SK-N-SH (cell line): ENCODE measurements at regions not wholly inside any gene's neighbourhood (a gene's known extent, or its start where the extent isn't known, plus 50 kb on each side); places are given as distances from the start of the nearest gene placed in this dataset.

Experiments used
- CTCF ChIA-PET: fragments of 300-600, 350-600 bp; formaldehyde crosslinking; extraction: SDS; loops from one replicate; lab custom pipeline; 2021; lab: Yijun Ruan, JAX
- POLR2A ChIA-PET: fragments of 350-600 bp; sonication (Branson Sonifier 250); formaldehyde crosslinking; extraction: SDS; loops from one replicate; lab custom pipeline; 2020; ENCODE audit warnings: antibody characterized with exemption, inconsistent platforms; lab: Yijun Ruan, JAX
- DNase-seq: peaks from one replicate; pipeline ENCODE4 v3.0.0; 2012
- H2AFZ ChIP-seq: fragments of 200-600 bp; sonication (generic); 2 replicates; pipeline ENCODE4 v1.8.1; 2016; ENCODE audit warnings: antibody characterized with exemption, mild to moderate bottlenecking, low read depth
- H3F3A ChIP-seq: fragments of 200-600 bp; sonication (generic); replicated peaks from 2 replicates; pipeline ENCODE3; 2016; ENCODE audit warnings: antibody characterized with exemption, mild to moderate bottlenecking; ENCODE audit not compliant: insufficient read depth
- H3K27ac ChIP-seq, 2 experiments: fragments of 200-500 bp in 1 of 2; fragments of 200-600 bp in 1 of 2; sonication (Bioruptor generic) in 1 of 2; sonication (generic), shearing (Covaris generic) in 1 of 2; 2 replicates each; pipeline versions ENCODE4 v1.5.1 to v1.6.1; 2014 to 2016; ENCODE audit warnings: low read depth in 2 of 2, inconsistent platforms in 1 of 2, low read length in 1 of 2, mild to moderate bottlenecking in 1 of 2, mixed read lengths in 1 of 2
- H3K27me3 ChIP-seq: fragments of 200-600 bp; sonication (generic), shearing (Covaris generic); 2 replicates; pipeline ENCODE4 v1.6.1; 2016; ENCODE audit warnings: mixed run types; ENCODE audit not compliant: insufficient read depth
- H3K36me3 ChIP-seq, 2 experiments: fragments of 200-500 bp in 1 of 2; fragments of 200-600 bp in 1 of 2; sonication (Bioruptor generic) in 1 of 2; sonication (generic) in 1 of 2; replicated peaks in 1 of 2; 2 replicates each; pipeline versions ENCODE3 to v1.5.1; 2014 to 2016; ENCODE audit warnings: low read length in 1 of 2, mild to moderate bottlenecking in 1 of 2; ENCODE audit not compliant: insufficient read depth in 2 of 2, control insufficient read depth in 1 of 2
- H3K4me1 ChIP-seq, 2 experiments: fragments of 200-500 bp in 1 of 2; fragments of 200-600 bp in 1 of 2; sonication (Bioruptor generic) in 1 of 2; sonication (generic), shearing (Covaris generic) in 1 of 2; 2 replicates each; pipeline versions ENCODE4 v1.5.1 to v1.6.1; 2014 to 2016; ENCODE audit warnings: low read depth in 1 of 2, low read length in 1 of 2, mixed run types in 1 of 2; ENCODE audit not compliant: insufficient read depth in 2 of 2, control insufficient read depth in 1 of 2
- H3K4me2 ChIP-seq: fragments of 200-600 bp; sonication (generic), shearing (Covaris generic); 2 replicates; pipeline ENCODE4 v1.6.1; 2017; ENCODE audit warnings: mixed run types
- H3K4me3 ChIP-seq, 2 experiments: fragments of 200-500 bp in 1 of 2; fragments of 200-600 bp in 1 of 2; sonication (Bioruptor generic) in 1 of 2; sonication (generic), shearing (Covaris generic) in 1 of 2; 2 replicates each; pipeline versions ENCODE4 v1.5.1 to v1.8.1; 2014 to 2016; ENCODE audit warnings: low read depth in 2 of 2, inconsistent platforms in 1 of 2, low read length in 1 of 2, mild to moderate bottlenecking in 1 of 2, mixed read lengths in 1 of 2, moderate library complexity in 1 of 2
- H3K79me2 ChIP-seq: fragments of 200-600 bp; sonication (generic); 2 replicates; pipeline ENCODE4 v1.8.1; 2017; ENCODE audit warnings: mild to moderate bottlenecking; ENCODE audit not compliant: insufficient read depth
- H3K9ac ChIP-seq: fragments of 200-600 bp; sonication (generic); 2 replicates; pipeline ENCODE4 v1.6.1; 2017; ENCODE audit warnings: mixed run types
- H3K9me2 ChIP-seq: fragments of 200-600 bp; sonication (generic); 2 replicates; pipeline ENCODE4 v1.6.1; 2017; ENCODE audit warnings: mixed run types
- H3K9me3 ChIP-seq: fragments of 200-600 bp; sonication (generic); 2 replicates; pipeline ENCODE4 v1.6.1; 2017; ENCODE audit warnings: mixed run types, mild to moderate bottlenecking, moderate library complexity
- H4K20me1 ChIP-seq: fragments of 200-600 bp; sonication (generic); 2 replicates; pipeline ENCODE4 v1.6.1; 2017; ENCODE audit warnings: mild to moderate bottlenecking, mixed run types; ENCODE audit not compliant: insufficient read depth
- CHD2 ChIP-seq: fragments of 150-350 bp; IDR thresholded peaks from 2 replicates; pipeline ENCODE4 v1.6.1; 2018; ENCODE audit warnings: low read length; ENCODE audit not compliant: partially characterized antibody
- FOSL2 ChIP-seq: IDR thresholded peaks from 2 replicates; pipeline ENCODE4 v1.4.0; 2012; ENCODE audit warnings: low read depth, mild to moderate bottlenecking, moderate library complexity, borderline replicate concordance
- FOXJ3 ChIP-seq: sonication (generic); formaldehyde crosslinking; IDR thresholded peaks from 2 replicates; pipeline ENCODE4 v1.5.1; 2020; ENCODE audit warnings: mild to moderate bottlenecking, missing genetic modification reagents
- IRF3 ChIP-seq: fragments of 150-350 bp; IDR thresholded peaks from 2 replicates; pipeline ENCODE4 v1.6.1; 2016; ENCODE audit warnings: mild to moderate bottlenecking, low read depth, low read length
- MEF2A ChIP-seq: IDR thresholded peaks from 2 replicates; pipeline ENCODE4 v1.4.0; 2012; ENCODE audit warnings: low read depth, borderline replicate concordance
- MXI1 ChIP-seq: IDR thresholded peaks from 2 replicates; pipeline ENCODE4 v1.6.1; 2012; ENCODE audit warnings: mild to moderate bottlenecking, low read depth, low read length, improper control_type of control experiment
- PBX3 ChIP-seq: IDR thresholded peaks from 2 replicates; pipeline ENCODE4; 2012
- POLR2AphosphoS5 ChIP-seq: IDR thresholded peaks from 2 replicates; pipeline ENCODE4 v1.6.1; 2012; ENCODE audit warnings: low read depth, low read length
- RXRA ChIP-seq: IDR thresholded peaks from 2 replicates; pipeline ENCODE4 v1.4.0; 2012; ENCODE audit warnings: low read depth, mild to moderate bottlenecking, borderline replicate concordance
- WGBS: methylation state at CpG from one replicate; pipeline ENCODE4 v1.1.6; 2017; ENCODE audit warnings: low lambda C conversion rate; 5-methylcytosine and 5-hydroxymethylcytosine counted together
- TF ChIP-seq, protein P1 (sequence below): IDR thresholded peaks from 2 replicates; pipeline ENCODE4 v1.6.1; 2012; ENCODE audit warnings: mild to moderate bottlenecking, low read depth, low read length, moderate library complexity

DNA sequence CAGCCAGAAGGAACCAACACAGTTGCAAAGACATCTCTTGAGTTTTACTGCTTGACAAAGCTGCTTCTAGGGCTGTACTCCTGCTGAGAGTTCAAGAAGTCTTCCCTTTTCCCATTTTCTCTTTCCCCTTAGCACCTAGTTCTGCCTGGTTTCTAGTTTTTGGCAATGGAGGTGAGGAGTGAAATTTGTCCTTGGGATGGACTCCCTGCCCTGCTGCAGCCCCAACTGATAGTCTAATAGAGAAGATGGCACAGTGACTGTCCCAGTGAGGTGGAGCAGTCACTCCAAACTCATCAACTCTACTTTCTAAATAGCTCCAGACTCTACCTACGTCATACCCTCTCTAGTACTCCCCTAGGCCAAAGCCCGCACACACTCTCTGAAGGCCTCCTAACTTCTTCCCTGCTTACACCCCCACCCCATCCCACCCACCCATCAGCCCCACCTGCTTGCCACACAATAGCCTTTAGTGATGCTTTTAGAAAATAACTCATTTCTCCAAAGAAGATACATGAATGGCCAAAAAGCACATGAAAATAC lies 164.4 kb downstream of the DDX1 start:
- Histone ChIP-seq H4K20me1 (no peaks in the 10 kb centered on the region), H3K27me3 (no peaks in the 10 kb centered on the region), H2AFZ (no peak overlapping the region), H3K4me1 (no peaks in the 10 kb centered on the region), H3K79me2 (no peaks in the 10 kb centered on the region), H3K27ac (no peak overlapping the region), H3K4me3 (no peak overlapping the region), H3K9me2 (no peaks in the 10 kb centered on the region), H3K9ac (no peak overlapping the region), H3K9me3 (0 out of 2 replicates have a peak, but pooled peaks cover 4% of the 10 kb centered on the region), H3K4me2 (no peak overlapping the region), H3F3A (no peaks in the 10 kb centered on the region), H3K36me3 (no peaks in the 10 kb centered on the region)
- no peak for DNase-seq
- ChIA-PET POLR2A (no interaction called here), CTCF (interaction anchor here (1.0 to 1.1 kb wide), 2 partner anchors 10 to 742 kb away, joined by 3 to 4 read pairs; no protein-coding TSS in a partner anchor)
- TF ChIP-seq PBX3 (no peak), IRF3 (no peak), CHD2 (no peak), RXRA (no peak), MEF2A (no peak), FOXJ3 (no peak), POLR2AphosphoS5 (no peak), MXI1 (no peak), FOSL2 (no peak)
- TF ChIP-seq, protein P1, sequence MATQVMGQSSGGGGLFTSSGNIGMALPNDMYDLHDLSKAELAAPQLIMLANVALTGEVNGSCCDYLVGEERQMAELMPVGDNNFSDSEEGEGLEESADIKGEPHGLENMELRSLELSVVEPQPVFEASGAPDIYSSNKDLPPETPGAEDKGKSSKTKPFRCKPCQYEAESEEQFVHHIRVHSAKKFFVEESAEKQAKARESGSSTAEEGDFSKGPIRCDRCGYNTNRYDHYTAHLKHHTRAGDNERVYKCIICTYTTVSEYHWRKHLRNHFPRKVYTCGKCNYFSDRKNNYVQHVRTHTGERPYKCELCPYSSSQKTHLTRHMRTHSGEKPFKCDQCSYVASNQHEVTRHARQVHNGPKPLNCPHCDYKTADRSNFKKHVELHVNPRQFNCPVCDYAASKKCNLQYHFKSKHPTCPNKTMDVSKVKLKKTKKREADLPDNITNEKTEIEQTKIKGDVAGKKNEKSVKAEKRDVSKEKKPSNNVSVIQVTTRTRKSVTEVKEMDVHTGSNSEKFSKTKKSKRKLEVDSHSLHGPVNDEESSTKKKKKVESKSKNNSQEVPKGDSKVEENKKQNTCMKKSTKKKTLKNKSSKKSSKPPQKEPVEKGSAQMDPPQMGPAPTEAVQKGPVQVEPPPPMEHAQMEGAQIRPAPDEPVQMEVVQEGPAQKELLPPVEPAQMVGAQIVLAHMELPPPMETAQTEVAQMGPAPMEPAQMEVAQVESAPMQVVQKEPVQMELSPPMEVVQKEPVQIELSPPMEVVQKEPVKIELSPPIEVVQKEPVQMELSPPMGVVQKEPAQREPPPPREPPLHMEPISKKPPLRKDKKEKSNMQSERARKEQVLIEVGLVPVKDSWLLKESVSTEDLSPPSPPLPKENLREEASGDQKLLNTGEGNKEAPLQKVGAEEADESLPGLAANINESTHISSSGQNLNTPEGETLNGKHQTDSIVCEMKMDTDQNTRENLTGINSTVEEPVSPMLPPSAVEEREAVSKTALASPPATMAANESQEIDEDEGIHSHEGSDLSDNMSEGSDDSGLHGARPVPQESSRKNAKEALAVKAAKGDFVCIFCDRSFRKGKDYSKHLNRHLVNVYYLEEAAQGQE = no peak
- 25% methylated on average over 2 of the region's 2 CpGs for WGBS
